GM19043 (cell line): ENCODE measurements at regions not wholly inside any gene's neighbourhood (a gene's known extent, or its start where the extent isn't known, plus 50 kb on each side); places are given as distances from the start of the nearest gene placed in this dataset.
"Not testable (repeated sequence)": the region's sequence is repeated elsewhere in the genome, so short reads cannot be mapped to it uniquely, and the experiment has no call there.

Source experiments
- ATAC-seq: cut with Tn5 transposase; IDR thresholded peaks from one replicate; pipeline ENCODE4 v1.9.1; 2021; ENCODE audit warnings: low read depth; ENCODE audit not compliant: unreplicated experiment

DNA sequence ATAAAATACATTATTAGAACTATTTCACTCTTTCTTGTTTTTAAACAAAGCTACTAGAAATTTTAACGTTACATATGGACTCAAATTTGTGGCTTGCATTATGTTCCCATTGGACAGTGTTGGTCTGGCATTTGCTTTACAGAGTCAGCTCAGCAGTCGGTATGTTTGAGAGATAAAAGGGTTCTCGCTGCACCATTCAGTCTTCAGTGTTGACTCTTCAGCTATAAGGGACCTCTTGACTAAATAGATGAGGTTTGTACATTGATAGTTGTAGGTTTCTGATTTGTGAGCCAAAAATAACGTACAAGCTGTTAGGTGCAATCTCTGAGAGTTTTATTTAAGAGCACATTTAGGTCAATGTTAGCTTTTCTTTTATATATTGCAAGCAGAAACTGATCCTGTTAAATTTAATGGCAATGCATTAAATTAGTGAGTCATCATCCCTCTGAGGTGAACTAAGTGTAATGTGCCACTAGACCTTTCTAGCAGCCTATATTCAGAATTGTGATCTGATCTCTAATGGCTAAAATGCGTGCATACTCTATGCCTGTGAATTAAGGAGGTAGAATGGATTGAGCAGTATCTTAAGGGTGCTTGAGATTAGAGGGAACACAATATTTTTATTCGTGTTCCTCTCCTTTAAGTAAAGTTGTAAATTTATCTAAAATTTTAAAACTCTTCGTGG is 485.6 kb upstream of the SYNCRIP start:
- ATAC-seq, result no peak

DNA sequence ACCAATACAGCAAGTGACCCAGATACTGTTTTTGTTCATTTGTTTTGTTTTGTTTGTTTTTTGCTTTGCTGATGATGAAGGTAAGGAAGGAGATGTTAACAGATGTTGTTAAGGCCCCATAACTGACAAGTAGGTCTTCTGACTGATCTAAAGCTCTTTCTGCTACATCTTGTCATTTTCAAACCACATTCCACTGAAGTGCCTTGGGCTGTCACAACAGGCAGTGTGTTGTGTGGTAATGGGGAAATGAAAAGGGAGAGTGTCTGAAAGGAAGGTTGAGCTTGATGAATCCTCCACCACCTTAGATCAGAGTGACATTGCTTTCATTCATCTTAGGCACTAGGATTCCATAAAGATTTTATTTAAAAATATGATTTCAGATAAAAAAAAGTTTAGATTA is 479.4 kb upstream of the SYNCRIP start:
- ATAC-seq, result no peak

DNA sequence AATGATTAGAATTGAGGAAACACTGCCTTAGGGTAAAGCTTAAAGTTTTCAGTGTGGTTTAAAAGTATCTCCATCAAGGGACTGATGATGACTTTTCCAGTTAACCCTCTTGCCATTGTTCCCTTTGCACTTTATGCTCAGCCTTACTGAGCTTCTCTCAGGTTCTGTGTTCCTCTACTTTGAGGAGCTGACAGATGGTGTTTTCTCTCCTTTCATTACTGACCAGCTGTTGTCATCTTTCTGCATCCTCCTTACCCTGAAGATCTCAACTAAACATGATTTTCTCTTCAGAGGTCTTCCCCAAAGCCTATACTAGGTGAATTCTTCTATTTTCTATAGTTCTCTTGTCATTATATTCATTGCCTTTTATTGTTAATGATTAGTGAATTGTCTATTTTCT is 475.6 kb upstream of the SYNCRIP start:
- ATAC-seq, result no peak

DNA sequence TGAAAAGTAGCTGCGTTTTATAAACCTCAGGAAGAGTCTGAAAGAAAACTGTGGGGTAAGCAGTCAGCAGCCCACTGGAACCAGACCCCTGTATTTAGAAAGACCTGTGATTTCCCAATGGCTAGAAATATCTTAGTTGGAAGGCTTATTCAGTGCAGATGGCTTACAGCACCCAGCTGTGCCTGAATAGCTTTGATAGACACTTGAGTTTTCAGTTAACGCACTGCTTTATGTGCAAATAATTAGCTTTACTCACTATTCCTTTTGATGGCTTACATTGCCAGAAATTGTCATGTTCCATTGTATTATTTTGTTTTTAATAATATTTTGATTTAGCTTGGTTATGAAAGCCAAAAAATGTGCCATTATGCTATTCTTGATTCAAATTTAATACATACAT is 465.3 kb upstream of the SYNCRIP start:
- no peak for ATAC-seq

DNA sequence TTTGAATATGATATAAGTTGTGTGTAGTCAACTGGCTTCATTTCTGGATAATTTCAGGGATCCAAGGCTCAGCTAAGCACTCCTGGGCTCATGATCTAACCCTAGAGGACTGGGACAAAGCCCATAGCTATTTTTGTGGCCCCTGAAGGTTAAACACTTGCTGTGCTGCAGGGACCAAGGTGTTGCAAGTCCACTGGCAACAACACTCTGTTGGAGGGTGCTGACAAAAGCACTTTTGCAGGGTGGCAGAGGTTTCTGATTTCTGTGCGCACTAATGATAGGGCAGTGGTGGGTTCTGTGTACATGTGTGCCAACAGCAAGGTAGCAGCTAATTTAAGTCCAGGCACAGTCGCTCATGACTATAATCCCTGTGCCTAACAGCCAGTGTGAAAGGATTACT is 445.3 kb upstream of the SYNCRIP start:
- ATAC-seq, result no peak

DNA sequence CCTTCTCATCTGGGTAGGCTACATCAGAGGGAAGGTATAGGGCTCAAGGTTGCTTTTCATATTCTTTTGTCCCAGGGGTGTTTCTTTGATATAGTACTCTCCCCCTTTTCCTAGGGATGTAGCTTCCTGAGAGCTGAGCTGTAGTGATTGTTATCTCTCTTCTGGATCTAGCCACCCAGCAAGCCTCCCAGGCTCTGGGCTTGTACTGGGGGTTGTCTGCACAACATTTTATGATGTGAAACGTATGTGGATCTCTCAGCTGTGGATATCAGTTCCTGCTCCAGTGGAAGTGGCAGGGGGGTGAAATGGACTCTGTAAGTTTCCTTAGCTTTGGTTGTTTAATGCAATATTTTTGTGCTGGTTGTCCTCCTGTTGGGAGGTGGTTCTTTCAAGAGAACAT is 437.3 kb upstream of the SYNCRIP start:
- no peak for ATAC-seq

DNA sequence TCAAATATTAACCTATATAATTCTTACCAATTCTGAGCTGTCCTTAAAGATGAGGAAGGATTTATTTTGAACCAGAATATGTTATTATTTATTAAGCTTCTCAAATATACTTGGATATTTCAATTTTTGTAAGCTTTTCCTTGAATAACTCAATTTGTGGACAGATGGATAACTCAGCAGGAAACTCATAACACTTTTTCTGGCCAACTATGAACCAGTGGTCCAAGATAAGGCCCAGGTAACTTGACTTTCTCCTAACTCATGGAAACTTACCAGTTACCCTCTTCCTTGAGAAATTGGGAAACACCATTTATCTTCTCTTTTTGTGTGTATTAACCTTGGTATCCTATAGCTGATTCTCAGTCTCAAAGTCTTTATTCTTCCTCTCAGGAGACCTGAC is 427.5 kb upstream of the SYNCRIP start:
- ATAC-seq, result no peak

DNA sequence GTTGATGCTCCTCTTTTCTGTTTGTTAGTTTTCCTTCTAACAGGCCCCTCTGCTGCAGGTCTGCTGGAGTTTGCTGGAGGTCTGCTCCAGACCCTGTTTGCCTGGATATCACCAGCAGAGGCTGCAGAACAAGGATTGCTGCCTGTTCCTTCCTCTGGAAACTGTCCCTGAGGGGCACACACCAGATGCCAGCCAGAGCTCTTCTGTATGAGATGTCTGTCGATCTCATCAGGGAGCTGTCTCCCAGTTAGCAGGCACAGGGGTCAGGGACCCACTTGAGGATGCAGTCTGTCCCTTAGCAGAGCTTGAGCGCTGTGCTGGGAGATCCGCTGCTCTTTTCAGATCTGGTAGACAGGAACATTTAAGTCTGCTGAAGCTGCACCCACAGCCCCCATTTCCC is 422.3 kb upstream of the SYNCRIP start:
- ATAC-seq, result not testable (repeated sequence)

DNA sequence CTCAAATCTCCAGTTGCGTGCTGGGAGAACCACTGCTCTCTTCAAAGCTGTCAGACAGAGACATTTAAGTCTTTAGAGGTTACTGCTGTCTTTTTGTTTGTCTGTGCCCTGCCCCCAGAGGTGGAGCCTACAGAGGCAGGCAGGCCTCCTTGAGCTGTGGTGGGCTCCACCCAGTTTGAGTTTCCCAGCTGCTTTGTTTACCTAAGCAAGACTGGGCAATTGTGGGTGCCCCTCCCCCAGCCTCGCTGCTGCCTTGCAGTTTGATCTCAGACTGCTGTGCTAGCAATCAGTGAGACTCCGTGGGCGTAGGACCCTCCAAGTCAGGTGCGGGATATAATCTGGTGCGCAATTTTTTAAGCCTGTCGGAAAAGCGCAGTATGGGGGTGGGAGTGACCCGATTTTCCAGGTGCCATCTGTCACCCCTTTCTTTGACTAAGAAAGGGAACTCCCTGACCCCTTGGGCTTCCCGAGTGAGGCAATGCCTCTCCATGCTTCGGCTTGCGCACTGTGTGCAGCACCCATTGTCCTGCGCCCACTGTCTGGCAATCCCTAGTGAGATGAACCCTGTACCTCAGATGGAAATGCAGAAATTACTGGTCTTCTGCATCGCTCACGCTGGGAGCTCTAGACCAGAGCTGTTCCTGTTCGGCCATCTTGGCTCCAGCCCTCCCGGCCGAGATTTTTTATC is 414.8 kb upstream of the SYNCRIP start:
- not testable (repeated sequence) for ATAC-seq

DNA sequence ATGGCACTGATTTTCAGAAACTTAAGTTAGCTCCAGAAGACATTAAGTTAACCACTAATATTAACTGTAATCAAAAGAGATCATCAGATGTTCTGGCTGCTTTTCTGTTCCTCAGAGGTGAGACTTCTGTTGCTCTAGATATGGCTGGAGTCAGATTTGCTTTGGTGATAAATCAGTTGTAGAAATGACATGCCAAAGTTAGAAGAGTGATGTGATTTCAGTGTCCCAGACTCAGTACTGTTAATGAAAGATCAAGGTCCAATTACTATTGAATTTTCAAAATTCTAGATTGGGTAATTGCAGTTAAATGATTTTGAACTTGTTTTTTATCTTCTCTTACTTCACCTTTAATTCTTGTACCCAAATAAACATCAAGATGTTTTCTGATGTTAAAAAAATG is 402.4 kb upstream of the SYNCRIP start:
- no peak for ATAC-seq

DNA sequence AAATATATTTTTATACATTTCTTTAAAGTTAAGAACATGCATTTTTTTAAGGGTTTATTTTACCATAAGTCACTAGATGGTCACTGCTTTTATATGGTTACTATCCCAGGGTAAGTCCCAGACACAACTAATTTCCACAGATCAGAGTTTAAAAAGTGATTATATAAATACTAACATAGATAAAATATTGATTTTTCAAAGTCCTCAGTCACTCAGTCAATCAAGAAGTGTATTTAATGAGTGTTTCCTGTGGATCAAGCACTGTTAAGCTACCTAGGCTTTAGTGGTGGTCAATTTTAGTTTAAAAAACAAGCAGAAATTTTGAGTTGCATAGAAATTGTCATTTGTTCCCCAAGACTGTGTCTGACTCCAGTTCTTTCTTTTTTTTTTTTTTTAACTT is 399.5 kb upstream of the SYNCRIP start:
- ATAC-seq, result no peak

DNA sequence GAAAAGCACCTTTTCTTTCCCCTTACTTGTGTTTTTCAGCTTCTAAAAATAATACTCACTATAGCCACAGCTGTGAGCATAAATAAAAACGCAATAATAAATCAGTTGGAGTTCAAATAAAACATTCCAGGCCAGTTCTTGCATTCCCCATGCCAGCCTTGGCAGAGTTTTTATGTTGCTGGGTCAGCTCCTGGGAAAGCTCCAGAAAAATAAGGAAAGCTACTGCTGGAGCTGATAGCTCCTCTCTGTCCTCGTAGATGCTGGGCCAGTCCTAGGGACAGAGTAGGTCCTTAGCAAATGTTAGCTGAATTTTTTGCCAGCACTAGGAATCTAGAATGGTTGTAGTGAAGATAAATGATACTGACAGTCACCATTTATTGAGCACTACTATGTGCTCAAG is 389.0 kb upstream of the SYNCRIP start:
- no peak for ATAC-seq

DNA sequence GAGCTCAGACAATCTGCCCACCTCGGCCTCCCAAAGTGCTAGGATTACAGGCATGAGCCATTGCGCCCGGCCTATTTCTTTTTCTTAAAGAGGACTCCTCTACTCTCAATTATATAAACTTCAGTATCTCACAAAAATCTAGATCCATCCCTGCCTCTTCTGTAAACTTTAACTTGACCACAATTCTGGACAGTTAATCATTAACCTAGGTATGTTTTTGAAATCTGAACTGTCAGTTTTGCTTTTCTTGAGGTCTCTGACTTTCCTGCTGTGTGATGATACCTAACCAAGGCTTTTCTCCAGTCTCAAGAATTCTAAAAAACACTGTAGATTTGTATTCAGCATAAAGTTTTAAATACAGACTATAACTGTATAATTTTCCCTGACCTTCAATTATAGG is 388.2 kb upstream of the SYNCRIP start:
- ATAC-seq, result no peak

DNA sequence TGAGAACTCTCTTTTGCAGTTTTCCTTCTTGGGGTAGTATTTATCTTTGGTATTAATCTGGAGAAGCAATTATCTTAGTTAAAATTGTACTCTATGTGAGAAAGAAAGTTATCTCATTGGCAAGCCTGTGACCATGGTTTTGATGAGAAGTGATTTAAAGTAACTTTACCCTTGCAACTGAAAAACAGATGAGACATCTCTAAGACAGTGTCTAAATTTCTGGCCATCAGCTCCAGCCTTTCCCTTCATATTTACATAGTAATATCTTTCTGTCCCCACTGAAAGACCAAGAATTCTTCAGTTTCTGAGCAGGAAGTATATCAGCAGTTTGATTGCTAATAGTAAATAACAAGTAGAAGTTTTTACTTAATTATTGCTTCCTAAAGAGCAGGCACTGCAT is 386.1 kb upstream of the SYNCRIP start:
- no peak for ATAC-seq

DNA sequence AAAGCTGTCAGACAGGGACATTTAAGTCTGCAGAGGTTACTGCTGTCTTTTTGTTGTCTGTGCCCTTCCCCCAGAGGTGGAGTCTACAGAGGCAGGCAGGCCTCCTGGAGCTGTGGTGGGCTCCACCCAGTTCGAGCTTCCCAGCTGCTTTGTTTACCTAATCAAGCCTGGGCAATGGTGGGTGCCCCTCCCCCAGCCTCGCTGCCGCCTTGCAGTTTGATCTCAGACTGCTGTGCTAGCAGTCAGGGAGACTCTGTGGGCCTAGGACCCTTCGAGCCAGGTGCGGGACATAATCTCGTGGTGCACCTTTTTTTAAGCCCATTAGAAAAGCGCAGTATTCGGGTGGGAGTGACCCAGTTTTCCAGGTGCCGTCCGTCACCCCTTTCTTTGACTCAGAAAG is 384.2 kb upstream of the SYNCRIP start:
- not testable (repeated sequence) for ATAC-seq

DNA sequence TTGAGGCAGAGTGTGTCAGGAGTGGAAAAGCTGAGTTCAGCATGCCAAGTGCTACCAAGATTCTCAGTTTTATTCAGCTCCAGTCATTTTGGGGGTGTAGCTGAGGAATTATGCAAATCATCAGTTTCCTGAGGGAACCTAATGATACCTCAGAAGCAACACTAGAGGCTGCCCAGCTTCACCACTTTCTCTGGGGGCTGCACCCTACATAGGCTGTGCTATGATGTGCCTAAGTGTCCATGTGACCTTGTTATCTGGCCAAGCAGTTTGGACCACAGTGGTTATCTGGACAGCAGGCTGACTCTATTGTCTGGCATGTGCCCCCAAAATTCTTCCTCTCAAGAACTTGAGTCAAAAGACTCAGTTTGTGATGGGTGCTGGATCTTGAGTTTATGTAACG is 374.6 kb upstream of the SYNCRIP start:
- peak; percentile 72 for ATAC-seq

DNA sequence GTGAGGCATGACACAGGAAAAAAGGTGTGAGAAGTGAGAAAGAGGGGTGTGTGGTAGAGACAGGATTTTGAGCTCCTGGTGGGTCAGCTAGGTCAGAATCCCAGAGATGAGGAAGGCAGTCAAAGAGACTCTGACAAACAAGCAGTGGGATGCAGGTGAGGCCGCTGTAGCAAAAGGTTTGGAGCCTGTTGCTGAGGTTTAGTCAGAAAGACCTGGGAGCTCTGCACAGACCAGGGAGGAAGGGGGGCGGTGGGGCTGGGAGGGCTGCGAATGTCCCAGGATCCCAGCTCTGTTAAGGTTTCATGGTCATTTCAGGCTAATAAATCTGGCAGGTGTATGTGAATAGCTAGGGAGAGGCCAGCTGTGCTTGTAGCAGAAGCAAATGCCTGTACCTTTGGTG is 373.9 kb upstream of the SYNCRIP start:
- ATAC-seq, result no peak

DNA sequence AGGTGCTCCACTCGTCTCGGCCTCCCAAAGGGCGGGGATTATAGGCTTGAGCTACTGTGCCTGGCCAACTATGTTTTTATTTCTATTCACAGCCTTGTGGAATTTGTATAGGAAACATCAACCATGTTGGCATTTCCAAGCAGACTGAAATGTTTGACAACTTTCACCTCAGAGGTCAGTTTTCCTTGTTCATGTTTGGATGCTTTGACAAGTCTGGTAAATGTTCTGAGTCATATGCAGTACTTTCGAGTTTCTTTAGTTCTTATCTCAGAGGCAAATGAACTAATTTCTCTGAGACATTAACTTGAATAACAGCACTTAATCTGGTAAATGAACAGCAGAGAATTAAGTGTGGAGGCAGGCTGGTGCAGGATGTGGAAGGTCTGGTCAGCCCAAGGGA is 373.4 kb upstream of the SYNCRIP start:
- no peak for ATAC-seq

DNA sequence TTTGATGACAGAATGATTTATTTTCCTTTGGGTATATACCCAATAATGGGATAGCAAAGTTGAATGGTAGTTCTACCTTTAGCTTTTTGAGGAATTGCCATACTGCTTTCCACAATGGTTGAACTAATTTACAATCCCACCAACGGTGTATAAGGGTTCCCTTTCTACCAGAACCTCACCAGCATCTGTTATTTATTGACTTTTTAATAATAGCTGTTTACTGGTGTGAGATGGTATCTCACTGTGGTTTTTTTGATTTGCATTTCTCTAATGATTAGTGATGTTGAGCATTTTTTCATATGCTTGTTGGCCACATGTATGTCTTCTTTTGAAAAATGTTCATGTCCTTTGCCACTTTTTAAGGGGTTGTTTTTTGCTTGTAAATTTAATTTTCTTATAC is 370.3 kb upstream of the SYNCRIP start:
- not testable (repeated sequence) for ATAC-seq

DNA sequence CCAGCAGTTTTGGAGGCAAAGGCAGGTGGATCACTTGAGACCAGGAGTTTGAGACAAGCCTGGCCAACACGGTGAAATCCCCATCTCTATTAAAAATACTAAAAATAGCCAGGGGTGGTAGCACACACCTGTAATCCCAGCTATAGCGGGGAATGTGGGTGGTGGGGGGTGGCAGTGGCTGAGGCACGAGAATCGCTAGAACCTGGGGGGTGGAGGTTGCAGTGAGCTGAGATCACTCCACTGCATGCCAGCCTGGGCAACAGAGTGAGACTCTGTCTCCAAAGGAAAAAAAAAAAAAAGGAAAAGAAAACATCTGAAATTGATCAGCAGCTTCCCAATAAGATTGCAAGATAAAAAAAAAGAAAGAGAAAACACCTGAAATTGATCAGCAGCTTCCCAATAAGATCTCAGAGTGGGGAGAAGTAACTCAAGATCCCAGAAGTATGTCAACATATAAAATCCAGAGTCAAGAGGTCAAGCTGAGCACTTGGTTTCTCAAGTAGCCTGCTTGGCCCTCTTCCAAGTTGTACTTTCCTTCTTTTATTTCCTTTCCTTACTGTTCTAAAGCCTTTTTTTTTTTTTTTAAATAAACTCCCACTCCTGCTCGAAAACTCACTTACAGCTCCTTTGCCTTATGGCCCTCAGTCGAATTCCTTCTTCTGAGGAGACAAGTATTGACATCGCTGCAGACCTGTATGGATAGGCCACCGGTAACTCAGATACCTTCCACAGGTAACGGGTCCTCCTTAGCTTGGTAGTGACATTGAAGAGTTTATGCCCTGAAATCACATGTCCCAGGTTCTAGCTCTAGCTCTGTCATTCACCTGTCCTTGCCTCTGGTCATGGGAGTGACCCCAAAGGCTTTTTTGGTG is 368.5 kb upstream of the SYNCRIP start:
- ATAC-seq, result no peak

DNA sequence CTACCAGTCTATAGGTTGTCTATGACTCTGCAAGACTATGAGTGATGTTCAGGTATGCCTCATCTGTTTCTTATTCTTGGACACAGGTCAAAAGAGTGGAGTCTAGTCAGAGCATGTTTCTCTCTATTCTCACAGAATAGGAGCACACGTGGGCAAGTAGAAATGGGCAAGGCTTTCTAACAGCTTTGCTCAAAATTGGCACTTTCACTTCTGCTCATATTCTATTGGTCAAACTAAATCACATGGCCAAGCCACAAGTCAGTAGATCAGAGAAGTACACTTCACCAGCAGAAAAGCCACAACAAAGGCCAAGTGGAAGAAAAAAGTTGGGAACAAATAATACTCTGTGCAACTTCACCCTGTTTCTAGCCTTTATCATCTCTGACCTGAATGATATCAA is 354.5 kb upstream of the SYNCRIP start:
- peak; percentile 55 for ATAC-seq

DNA sequence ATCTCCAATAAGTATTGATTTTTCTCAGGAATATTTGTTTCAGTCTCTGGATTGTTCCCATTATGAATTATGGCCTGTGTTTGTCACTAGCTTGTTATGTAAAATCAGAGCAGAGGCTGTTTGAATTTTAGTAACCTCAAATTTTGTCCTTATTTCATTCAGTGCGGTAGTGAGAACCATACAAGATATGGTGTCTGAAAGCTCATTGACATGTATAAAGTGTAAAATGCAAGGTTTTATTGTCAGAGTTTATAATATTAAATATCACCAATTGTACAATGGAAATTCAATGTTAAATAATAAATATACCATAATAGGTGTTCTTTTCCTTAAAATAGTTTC is 353.3 kb upstream of the SYNCRIP start:
- ATAC-seq, result no peak
